ENCODE measurements at regions not wholly inside any gene's neighbourhood (a gene's known extent, or its start where the extent isn't known, plus 50 kb on each side); places are given as distances from the start of the nearest gene placed in this dataset.

DNA sequence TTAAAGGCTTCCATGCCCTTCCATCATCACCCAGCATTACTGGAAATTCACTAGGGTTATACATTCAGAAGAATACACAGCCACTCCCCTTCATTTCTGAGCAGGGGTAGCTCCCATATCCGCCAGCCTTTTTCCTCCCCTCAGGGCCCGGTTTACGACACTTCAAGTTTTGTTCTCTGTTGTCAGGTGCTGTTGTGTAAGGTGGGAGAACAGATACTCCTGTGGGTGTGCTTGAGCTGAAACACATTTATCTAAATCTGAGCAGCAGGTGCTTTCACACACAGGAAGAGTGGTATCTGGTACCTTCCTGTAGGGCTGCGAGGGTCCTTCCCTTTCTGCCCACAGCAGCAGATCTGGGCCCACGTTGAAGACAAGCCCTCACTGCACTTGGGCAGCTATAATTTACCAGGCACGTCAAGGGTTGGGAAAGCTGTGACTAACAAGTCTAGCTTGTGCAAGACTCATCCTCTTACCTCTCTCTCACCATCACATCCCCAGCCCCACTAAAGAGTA lies 215.8 kb upstream of the RREB1 start:
- peaks cover 66% of the 10 kb centered on the region for H3K4me1 Mint-ChIP-seq (ENCODE audit: low read depth)
- H3K27ac Mint-ChIP-seq: peak overlapping the region; percentile 73
- no peaks in the 10 kb centered on the region for H3K27me3 Mint-ChIP-seq
- H3K36me3 Mint-ChIP-seq (ENCODE audit: low read depth): no peaks in the 10 kb centered on the region
- intact Hi-C loops (cut with micrococcal nuclease): no loop called here
- H3K4me3 Mint-ChIP-seq: no peak overlapping the region
- no peaks in the 10 kb centered on the region for H3K9me3 Mint-ChIP-seq

DNA sequence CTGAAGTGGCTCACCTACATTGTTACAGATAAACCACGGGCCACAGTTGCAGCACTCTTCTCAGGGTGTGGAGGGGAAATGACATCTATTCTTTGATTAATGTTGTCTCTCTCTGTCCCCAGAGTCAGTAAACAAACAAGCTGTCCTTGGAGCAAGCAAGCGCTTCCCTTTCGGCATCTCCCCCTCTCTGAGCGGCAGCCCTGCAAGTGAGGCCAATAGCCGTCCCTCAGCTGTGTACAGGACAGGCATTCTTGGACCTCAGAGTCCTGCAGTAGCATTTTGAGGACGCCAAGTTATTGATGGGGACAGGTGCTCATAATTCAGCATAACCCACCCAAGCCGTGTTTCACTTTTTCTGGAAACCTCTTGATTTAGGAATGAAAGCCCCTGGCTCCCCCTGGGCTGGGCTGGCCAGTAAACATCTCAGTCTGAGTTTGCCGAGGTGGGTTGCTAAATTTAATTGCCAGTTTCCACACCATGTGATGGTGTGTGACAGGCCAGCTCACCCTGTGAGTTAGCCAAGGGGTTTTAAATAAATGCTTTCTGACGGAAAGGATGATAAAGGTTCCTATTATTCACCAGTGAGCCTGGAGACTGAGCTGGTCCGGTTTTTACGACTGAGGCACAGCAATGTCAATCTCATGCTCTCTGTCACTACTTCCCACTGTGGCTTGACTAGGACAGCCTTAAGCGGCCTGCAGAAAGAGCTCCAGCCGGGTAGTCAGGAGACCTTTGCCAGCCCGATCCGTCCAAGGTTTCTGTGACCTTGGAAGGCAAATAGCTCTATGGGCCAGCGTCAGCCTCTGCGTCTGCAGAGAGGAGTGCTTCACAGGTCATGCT lies 214.8 kb upstream of the RREB1 start:
- Mint-ChIP-seq H3K27ac (peak overlapping the region; percentile 73), H3K27me3 (no peaks in the 10 kb centered on the region), H3K36me3 (ENCODE audit: low read depth) (no peaks in the 10 kb centered on the region), H3K9me3 (no peaks in the 10 kb centered on the region), H3K4me1 (ENCODE audit: low read depth) (peaks cover 63% of the 10 kb centered on the region), H3K4me3 (no peak overlapping the region)
- intact Hi-C loops (cut with micrococcal nuclease): no loop called here

DNA sequence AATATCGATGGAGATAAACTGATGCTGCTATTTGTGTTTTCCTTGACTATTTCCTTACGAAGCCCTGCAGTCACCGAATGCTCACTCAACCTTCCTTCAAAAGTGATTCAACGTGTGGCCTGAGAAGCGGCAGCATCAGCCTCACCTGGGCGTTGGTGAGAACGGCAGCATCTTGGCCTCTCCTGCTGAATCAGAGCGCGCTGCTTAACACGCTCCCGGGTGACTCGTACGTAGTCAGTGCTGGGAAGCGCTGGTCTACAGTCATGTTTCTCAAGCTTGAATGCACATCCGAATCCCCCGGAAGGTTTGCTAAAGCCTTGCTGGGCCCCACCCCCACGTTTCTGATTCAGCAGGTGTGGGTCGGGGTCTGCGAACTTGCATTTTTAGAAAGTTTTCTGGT lies 214.1 kb upstream of the RREB1 start:
- Mint-ChIP-seq H3K9me3 (no peaks in the 10 kb centered on the region), H3K4me1 (ENCODE audit: low read depth) (peaks cover 58% of the 10 kb centered on the region), H3K4me3 (no peak overlapping the region), H3K36me3 (ENCODE audit: low read depth) (no peaks in the 10 kb centered on the region), H3K27ac (no peak overlapping the region), H3K27me3 (no peaks in the 10 kb centered on the region)
- intact Hi-C loops (cut with micrococcal nuclease): no loop called here

DNA sequence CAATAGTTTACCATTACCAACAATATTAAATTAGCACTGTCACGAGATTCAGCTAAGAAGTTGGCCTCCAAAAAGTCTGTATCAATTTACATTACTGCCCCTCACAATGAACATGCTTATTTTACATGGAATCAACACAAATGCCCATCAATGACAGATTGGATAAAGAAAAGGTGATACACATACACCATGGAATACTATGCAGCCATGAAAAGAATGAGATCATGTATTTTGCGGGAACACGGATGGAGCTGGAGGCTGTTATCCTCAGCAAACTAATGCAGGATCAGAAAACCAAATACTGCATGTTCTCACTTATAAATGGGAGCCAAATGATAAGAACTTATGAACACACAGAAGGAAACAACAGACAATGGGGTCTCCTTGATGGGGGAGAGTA lies 211.8 kb upstream of the RREB1 start:
- H3K27me3 Mint-ChIP-seq: no peaks in the 10 kb centered on the region
- intact Hi-C loops (cut with micrococcal nuclease): no loop called here
- H3K4me1 Mint-ChIP-seq (ENCODE audit: low read depth): peaks cover 48% of the 10 kb centered on the region
- H3K36me3 Mint-ChIP-seq (ENCODE audit: low read depth): no peaks in the 10 kb centered on the region
- no peak overlapping the region for H3K27ac Mint-ChIP-seq
- no peak overlapping the region for H3K4me3 Mint-ChIP-seq
- H3K9me3 Mint-ChIP-seq: no peaks in the 10 kb centered on the region

DNA sequence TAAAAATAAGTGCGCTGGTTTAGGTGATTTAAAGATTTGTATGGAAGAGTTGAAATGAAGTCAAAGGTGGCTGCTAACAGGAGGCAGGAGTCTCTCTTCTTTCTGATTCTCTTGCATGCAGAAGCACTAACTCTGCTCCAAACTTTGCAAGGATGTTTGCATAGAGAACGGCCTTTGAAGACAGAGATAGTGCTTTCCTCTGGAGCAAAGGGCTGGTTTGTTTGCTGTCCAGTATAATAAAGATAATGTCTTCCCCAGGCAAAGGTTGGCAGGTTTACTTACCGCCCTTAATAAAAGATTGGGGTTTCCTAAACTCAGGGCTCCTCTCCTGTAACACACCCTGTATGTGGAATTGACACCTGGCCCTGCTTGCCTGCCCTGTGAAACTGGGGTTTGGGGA lies 210.6 kb upstream of the RREB1 start:
- Mint-ChIP-seq H3K27ac (no peak overlapping the region), H3K36me3 (ENCODE audit: low read depth) (no peaks in the 10 kb centered on the region), H3K9me3 (no peaks in the 10 kb centered on the region), H3K4me3 (no peak overlapping the region), H3K27me3 (no peaks in the 10 kb centered on the region), H3K4me1 (ENCODE audit: low read depth) (peaks cover 43% of the 10 kb centered on the region)
- intact Hi-C loops (cut with micrococcal nuclease): no loop called here

DNA sequence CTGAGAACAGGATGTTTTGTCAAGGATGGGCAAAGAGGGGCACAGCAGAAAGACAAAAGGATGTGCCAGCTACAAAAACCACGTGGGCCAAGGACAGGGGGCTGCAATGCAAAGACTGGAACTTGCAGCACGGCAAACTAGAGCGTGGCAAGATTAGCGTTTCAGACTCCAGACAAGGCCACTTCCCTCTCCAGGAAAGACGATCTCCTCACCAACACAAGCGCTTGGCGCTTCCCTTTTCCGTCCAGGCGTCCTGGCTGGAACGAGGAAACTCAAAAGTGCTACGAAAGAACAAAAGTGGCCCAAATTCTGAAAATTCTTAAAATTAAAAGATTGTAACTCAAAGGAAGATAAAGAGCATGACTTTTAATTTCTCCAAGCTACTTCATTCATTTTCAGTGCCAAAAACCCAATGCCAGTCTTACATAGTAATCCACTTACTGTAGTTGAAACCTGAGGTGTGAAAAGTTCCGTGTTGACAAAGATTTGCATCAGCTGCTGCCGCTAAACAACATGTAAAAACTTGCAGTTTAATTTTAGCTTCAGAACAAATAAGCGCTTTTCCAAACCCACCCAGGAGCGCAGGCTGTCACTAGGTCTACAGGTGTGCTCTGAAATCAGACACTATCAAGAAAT lies 207.1 kb upstream of the RREB1 start:
- no peaks in the 10 kb centered on the region for H3K36me3 Mint-ChIP-seq (ENCODE audit: low read depth)
- no peaks in the 10 kb centered on the region for H3K27me3 Mint-ChIP-seq
- H3K9me3 Mint-ChIP-seq: no peaks in the 10 kb centered on the region
- H3K27ac Mint-ChIP-seq: peak overlapping the region; percentile 81
- H3K4me1 Mint-ChIP-seq (ENCODE audit: low read depth): peaks cover 37% of the 10 kb centered on the region
- intact Hi-C loops (cut with micrococcal nuclease): no loop called here
- peak overlapping the region; percentile 17 for H3K4me3 Mint-ChIP-seq

DNA sequence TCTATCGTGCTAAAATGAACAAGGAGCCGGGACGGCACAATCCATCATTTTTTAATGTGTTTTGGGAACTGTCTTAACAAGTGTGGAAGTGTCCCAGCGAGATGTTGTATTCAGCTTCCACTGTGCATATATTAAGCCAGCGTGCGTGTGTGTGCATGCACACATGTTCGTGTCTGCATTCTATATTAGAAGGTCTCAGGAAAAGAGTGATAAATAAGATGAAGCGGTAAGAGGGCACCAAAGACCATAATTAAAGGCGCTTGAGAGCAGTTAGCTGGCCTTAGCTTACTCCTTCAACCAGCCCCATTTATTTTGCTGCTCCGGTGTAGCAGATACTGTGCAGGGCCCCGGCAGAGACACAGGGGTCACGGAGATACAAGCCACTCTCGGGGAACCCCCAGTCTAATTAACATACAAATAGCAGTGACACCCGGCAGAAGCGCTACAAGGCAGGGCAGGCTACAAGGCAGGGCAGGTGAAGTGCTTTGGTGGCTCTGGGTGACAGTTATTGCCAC lies 206.5 kb upstream of the RREB1 start:
- Mint-ChIP-seq H3K4me1 (ENCODE audit: low read depth) (peaks cover 37% of the 10 kb centered on the region), H3K27ac (no peak overlapping the region), H3K4me3 (no peak overlapping the region), H3K9me3 (no peaks in the 10 kb centered on the region), H3K27me3 (no peaks in the 10 kb centered on the region), H3K36me3 (ENCODE audit: low read depth) (no peaks in the 10 kb centered on the region)
- intact Hi-C loops (cut with micrococcal nuclease): no loop called here

DNA sequence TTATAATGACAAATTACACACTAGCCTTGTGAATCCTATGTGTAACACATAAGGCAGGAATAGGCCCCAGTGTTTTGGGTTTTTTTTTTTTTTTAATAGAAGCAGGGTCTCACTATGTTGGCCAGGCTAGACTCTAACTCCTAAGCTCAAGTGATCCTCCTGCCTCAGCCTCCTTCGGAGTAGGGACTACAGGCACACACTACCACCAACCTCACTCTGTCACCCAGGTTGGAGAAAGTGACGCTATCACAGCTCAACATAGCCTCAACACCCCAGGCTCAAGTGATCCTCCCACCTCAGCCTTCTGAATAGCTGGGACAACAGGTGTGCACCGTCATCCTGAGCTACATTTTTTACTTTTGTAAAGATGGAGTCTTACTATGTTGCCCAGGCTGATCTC lies 205.8 kb upstream of the RREB1 start:
- no peaks in the 10 kb centered on the region for H3K36me3 Mint-ChIP-seq (ENCODE audit: low read depth)
- no peak overlapping the region for H3K4me3 Mint-ChIP-seq
- no peak overlapping the region for H3K27ac Mint-ChIP-seq
- intact Hi-C loops (cut with micrococcal nuclease): no loop called here
- H3K4me1 Mint-ChIP-seq (ENCODE audit: low read depth): peaks cover 31% of the 10 kb centered on the region
- H3K27me3 Mint-ChIP-seq: no peaks in the 10 kb centered on the region
- no peaks in the 10 kb centered on the region for H3K9me3 Mint-ChIP-seq

DNA sequence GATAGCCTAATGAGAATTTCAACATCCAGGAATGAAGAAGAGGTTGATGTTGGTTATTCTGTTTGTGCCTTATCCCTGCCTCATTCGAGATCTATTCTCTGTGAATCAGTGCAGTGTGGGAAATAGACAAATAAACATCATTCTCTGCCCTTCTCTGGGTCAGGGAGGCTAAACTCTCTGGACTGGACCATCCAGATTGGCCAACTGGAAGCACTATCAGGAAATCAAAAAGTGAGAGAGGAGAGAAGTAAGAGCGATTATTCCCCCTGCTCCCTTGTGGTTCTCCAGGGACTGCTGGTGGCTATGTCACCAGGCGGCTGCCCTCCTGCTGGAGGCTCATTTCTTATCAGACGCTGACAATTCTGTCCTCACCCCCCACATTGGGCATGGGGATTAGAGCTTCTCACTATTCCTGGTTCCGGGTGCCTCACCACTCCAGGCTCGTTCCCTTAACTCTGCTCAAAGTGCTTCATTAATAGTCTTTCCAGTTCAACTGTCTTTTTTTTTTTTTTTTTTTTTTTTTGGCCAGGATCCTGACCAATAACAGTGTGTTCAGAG lies 201.7 kb upstream of the RREB1 start:
- H3K9me3 Mint-ChIP-seq: no peaks in the 10 kb centered on the region
- no peak overlapping the region for H3K4me3 Mint-ChIP-seq
- intact Hi-C loops (cut with micrococcal nuclease): no loop called here
- peaks cover 31% of the 10 kb centered on the region for H3K4me1 Mint-ChIP-seq (ENCODE audit: low read depth)
- H3K36me3 Mint-ChIP-seq (ENCODE audit: low read depth): no peaks in the 10 kb centered on the region
- H3K27ac Mint-ChIP-seq: no peak overlapping the region
- H3K27me3 Mint-ChIP-seq: no peaks in the 10 kb centered on the region

DNA sequence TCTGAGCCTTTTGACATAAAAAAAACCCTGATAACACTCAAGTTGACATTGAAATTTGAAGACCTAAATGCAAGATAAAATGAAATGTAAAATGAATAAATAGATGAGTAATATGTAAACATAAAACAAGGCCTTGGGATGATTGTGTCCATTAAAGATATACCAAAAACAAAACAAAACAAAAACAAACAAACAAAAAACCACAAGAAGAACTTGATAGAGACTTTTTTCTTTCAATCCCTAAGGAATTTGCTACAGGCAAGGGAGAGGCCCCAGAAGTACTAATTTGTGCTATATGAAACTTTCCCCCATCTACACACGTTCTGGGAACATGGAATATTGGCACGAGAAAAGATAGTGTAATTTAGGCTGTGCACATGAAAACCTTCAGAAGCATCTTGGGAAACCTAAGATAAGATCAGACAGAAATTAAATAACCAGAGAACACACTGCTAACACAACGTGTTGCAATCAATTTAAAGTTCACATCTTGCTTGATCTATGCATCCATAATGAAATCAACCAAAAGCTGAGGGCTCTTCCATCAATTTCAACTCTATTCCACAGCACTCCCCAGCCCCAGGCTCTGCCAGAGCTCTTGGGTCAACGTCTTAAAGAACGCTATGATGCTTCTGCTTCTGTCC lies 201.1 kb upstream of the RREB1 start:
- intact Hi-C loops (cut with micrococcal nuclease): no loop called here
- Mint-ChIP-seq H3K27ac (no peak overlapping the region), H3K36me3 (ENCODE audit: low read depth) (no peaks in the 10 kb centered on the region), H3K9me3 (no peaks in the 10 kb centered on the region), H3K27me3 (no peaks in the 10 kb centered on the region), H3K4me3 (no peak overlapping the region), H3K4me1 (ENCODE audit: low read depth) (peaks cover 32% of the 10 kb centered on the region)

DNA sequence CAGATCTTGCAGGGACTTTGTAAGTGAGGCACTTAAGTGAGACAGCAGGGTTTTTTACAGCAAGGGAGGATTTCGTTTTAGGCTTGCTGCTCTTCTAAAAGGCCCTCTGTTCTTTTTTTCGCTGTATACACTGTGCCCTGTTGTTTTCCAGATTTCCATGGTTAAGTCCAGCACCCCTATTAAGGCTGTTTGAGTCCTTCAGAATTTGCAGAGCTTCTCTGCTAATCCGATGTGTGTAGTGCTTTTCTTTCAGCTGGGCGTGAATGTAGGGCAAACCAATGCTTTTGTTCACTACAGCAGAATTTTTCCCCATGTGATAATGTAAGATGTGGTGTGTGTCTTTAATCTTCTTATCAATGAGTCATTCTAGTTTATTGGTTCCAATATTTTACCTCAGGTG lies 200.5 kb upstream of the RREB1 start:
- no peak overlapping the region for H3K27ac Mint-ChIP-seq
- H3K36me3 Mint-ChIP-seq (ENCODE audit: low read depth): no peaks in the 10 kb centered on the region
- intact Hi-C loops (cut with micrococcal nuclease): no loop called here
- H3K9me3 Mint-ChIP-seq: no peaks in the 10 kb centered on the region
- H3K27me3 Mint-ChIP-seq: no peaks in the 10 kb centered on the region
- H3K4me3 Mint-ChIP-seq: no peak overlapping the region
- H3K4me1 Mint-ChIP-seq (ENCODE audit: low read depth): peaks cover 36% of the 10 kb centered on the region

DNA sequence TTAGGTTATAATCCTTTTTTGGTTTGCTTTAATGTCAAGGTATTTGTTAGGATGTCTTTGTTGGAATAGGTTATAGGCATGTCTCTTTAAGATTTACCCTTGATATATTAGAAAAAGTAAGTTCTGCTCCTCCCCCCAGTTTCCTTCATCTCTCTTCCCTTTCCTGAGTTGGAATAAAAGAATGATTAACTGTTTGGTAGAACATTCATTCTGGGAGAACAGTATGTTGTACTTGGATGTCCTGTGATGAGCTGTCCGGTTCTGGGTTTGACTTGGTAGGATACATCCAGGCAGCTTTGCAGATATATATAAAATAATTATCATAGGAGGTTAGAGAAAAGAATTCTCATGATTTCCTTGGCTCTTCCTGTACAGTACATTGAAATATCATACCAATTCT lies 199.6 kb upstream of the RREB1 start:
- Mint-ChIP-seq H3K36me3 (ENCODE audit: low read depth) (no peaks in the 10 kb centered on the region), H3K27me3 (no peaks in the 10 kb centered on the region), H3K4me1 (ENCODE audit: low read depth) (peaks cover 45% of the 10 kb centered on the region), H3K4me3 (no peak overlapping the region), H3K9me3 (no peaks in the 10 kb centered on the region), H3K27ac (no peak overlapping the region)
- intact Hi-C loops (cut with micrococcal nuclease): no loop called here

DNA sequence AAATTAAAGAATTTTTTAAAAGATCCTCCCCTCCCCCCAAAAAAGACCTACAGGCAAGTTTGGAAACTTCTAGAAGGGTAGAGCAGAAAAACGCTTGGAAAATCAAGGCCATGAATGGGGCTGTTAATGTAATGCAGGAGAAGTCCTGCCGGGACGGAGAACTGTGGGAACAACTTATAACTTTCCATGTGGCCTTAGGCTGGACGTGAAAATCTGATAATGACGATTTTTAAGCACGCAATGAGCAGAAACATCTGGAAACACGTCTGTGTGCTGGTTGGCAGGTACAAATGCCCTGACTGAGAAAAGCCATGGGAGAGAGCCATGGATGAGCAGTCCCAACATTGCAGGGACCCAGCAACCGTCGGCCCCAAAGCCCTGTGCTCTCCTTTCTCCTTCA lies 198.7 kb upstream of the RREB1 start:
- Mint-ChIP-seq H3K4me1 (ENCODE audit: low read depth) (peaks cover 52% of the 10 kb centered on the region), H3K9me3 (no peaks in the 10 kb centered on the region), H3K36me3 (ENCODE audit: low read depth) (no peaks in the 10 kb centered on the region), H3K27ac (no peak overlapping the region), H3K4me3 (no peak overlapping the region), H3K27me3 (no peaks in the 10 kb centered on the region)
- intact Hi-C loops (cut with micrococcal nuclease): no loop called here
